NCI-H1417 treated with DMSO at 0.1 percent for 48 hours (cell line): ENCODE measurements at regions not wholly inside any gene's neighbourhood (a gene's known extent, or its start where the extent isn't known, plus 50 kb on each side); places are given as distances from the start of the nearest gene placed in this dataset.
"Not testable (repeated sequence)": the region's sequence is repeated elsewhere in the genome, so short reads cannot be mapped to it uniquely, and the experiment has no call there.

Experiments
- DNase-seq: peaks from one replicate; lab custom pipeline; 2025; lab: John Stamatoyannopoulos, UW

GRCh38 chr14:44873536-44873935, 88.2 kb downstream of the KLHL28 start:
- no peak for DNase-seq

GRCh38 chr14:44866770-44867169, 95.0 kb downstream of the KLHL28 start:
- DNase-seq, result no peak

- DNase-seq, result no peak
Observed at GRCh38 chr14:44866322-44866721, 95.4 kb downstream of the KLHL28 start.

- no peak for DNase-seq
Observed at GRCh38 chr14:44863271-44863670, 98.5 kb downstream of the KLHL28 start.

- no peak for DNase-seq
Observed at GRCh38 chr14:44854114-44854513, 107.6 kb downstream of the KLHL28 start.

GRCh38 chr14:44847526-44848309, 114.0 kb downstream of the KLHL28 start:
- DNase-seq, result no peak

- DNase-seq, result peak; percentile 43
Observed at GRCh38 chr14:44846232-44846824, 115.4 kb downstream of the KLHL28 start.

- DNase-seq, result not testable (repeated sequence)
Observed at GRCh38 chr14:44835928-44836327, 125.8 kb downstream of the KLHL28 start.

GRCh38 chr14:44833376-44834060, 128.2 kb downstream of the KLHL28 start:
- no peak for DNase-seq

- DNase-seq, result no peak
Observed at GRCh38 chr14:44830371-44830770, 131.4 kb downstream of the KLHL28 start.

GRCh38 chr14:44829021-44829420, 132.7 kb downstream of the KLHL28 start:
- DNase-seq, result no peak

- DNase-seq, result no peak
Observed at GRCh38 chr14:44828023-44828422, 133.7 kb downstream of the KLHL28 start.

- DNase-seq, result no peak
Observed at GRCh38 chr14:44820230-44820964, 141.3 kb downstream of the KLHL28 start.

- no peak for DNase-seq
Observed at GRCh38 chr14:44814196-44814595, 147.6 kb downstream of the KLHL28 start.

GRCh38 chr14:44812672-44813071, 149.1 kb downstream of the KLHL28 start:
- no peak for DNase-seq

- DNase-seq, result no peak
Observed at GRCh38 chr14:44804391-44804790, 157.4 kb downstream of the KLHL28 start.

GRCh38 chr14:44803239-44803905, 158.4 kb downstream of the KLHL28 start:
- peak; percentile 13 for DNase-seq

GRCh38 chr14:44798386-44799242, 163.1 kb downstream of the KLHL28 start:
- no peak for DNase-seq

- DNase-seq, result no peak
Observed at GRCh38 chr14:44795725-44796124, 166.0 kb downstream of the KLHL28 start.

GRCh38 chr14:44791730-44792129, 170.0 kb downstream of the KLHL28 start:
- no peak for DNase-seq

- no peak for DNase-seq
Observed at GRCh38 chr14:44788612-44789011, 173.1 kb downstream of the KLHL28 start.
